NCI-H187 (cell line): ENCODE measurements at regions not wholly inside any gene's neighbourhood (a gene's known extent, or its start where the extent isn't known, plus 50 kb on each side); places are given as distances from the start of the nearest gene placed in this dataset.

Source experiments
- DNase-seq, 2 experiments: peaks; one replicate each; lab custom pipeline; 2025; lab: John Stamatoyannopoulos, UW

DNA sequence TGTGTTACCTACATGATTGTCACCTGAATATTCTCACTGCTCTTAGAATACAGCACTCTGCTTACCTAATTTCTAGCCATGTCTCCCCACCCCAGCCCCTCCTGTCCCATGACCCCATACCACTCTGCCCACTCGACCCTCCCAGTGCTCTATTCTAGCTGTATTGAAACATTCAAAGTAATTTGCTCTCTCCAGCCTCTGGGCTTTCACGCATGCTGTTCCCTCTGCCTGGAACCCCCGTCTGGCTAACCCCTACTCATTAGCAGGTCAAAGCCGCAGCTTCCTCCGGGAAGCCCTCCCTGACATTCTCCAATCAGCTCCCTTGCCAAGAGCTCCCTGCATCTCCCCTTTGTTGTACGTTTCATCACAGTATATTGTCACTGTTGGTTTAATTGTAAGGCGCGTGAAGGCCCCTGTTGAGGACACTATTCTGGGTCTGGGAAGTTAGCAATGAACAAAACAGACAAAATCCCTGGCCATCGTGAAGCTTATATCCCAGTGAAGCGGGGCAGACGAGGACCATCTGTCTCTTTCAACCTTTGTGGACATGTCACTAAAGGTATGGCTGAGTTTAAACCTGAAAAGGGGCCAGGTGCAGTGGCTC, 72.3 kb upstream of the LHX1 start:
- DNase-seq: no peak

DNA sequence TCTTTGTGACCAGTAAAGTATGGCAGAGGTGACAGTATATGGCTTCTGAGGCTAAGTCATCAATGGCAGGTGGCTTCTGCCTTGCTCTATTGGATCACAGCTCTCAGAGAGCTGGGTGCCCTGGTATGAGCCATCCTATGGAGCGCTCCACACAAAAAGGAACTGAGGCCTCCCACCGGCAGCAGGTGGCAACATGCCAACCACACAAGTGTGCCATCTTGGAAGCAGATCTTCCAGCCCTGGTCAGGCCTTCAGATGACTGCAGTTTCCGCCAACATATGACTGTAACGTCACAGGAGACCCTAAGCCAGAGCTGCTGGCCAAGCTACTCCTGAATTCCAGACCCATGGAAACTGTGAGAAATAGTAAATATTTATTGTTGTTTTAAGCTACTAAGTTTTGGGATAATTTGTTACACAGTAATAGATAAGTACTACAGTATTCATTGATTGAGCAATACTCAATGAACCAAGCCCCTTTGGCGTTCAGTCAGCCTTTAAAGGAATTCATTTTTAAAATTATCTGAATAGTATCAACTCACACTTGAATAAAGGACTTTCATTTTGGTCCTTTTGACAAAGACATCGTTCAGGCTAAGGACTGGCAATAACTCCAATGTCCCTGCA, 69.4 kb upstream of the LHX1 start:
- no peak for DNase-seq

DNA sequence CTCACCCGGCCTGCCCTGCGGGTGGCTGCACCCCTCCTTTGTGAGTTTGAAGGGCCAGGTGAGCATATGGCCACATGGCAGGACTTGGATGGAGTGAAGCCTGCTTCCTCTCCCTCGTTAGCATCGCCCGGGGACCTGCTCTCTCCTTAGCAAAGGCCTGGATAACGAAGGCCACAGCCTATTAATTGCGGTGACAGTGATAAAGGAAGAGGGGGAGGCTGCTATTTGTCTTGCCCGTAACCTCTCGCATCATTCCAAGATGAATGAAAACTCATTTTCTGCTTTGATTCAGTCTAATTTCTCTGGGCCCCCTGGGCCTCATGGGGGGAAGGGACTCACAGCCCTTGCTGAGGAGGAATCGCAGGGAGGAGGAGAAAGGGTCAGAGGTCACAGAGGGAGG, 68.5 kb upstream of the LHX1 start:
- DNase-seq: no peak

DNA sequence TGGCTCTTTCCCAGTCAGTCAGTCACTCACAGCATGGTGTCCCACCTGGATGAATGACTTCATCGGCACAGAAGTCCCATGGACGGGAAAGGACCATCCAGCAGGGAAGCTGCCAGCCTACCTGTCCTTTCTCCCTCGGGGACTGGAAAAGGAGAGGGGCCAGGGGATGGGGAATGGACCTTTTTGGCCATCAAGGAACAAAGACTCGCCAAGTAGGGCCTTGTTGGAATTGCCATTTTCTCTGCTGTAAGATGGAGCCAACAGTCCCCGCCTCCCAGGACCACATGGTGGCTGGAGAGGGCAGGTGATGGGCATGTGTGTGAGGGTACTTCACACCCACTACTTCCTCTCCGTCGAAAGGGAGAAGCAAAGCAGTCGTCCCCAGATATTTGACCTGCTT, 67.8 kb upstream of the LHX1 start:
- no peak for DNase-seq

DNA sequence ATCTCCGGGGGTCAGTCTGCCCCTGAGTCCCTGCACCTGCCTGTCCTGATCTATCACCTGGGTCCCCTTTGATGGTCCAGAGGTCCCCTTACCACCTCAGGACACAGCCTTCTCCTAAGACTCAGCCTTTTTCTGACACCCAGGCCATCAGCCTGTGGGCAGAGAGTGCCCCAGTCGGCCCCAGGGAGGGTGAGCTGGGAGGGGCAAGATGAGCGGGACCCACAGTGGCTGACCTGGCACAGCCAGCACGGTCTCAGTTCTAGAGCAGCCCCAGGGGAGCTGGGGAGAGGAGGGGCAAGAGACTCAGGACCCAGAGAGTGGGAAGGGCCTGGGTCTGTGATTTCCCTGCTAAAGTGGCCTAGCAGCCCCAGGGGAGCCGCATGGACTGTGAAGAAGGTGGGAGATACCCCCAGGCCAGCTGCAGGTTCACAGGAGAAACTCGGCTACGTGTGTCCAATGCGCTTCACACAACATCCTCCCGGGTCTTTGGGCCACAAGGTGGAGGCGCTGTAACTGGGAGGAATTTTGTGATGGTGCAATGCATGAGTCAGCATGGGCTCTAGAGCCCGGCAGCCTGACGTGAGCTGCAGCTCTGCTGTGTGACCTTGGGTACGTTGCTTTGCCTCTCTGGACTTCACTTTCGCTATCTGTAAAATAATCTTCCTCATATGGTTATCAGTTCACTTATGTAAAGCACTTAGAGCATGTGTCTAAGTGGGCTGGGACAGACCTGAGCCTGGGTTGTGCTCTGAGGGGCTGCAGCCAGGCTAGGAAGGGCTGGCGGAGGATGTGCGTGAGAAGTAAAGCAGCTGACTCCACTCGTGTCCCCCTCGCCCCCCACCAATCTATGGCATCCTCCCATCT, 67.2 kb upstream of the LHX1 start:
- no peak for DNase-seq

DNA sequence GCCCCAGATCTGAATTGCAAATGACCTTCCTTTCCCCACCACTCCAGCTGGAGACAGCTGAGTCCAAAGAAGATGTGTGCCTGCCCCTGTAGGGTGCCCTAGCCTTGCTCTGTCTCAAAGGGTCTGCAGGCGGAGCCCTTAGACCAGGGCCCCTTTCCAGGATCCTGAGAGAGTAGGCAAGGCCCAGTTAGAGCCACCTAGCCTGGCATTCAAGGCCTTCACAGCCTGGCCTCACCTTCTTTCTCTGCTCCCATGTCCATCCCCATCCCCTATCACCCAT, 66.6 kb upstream of the LHX1 start:
- no peak for DNase-seq

DNA sequence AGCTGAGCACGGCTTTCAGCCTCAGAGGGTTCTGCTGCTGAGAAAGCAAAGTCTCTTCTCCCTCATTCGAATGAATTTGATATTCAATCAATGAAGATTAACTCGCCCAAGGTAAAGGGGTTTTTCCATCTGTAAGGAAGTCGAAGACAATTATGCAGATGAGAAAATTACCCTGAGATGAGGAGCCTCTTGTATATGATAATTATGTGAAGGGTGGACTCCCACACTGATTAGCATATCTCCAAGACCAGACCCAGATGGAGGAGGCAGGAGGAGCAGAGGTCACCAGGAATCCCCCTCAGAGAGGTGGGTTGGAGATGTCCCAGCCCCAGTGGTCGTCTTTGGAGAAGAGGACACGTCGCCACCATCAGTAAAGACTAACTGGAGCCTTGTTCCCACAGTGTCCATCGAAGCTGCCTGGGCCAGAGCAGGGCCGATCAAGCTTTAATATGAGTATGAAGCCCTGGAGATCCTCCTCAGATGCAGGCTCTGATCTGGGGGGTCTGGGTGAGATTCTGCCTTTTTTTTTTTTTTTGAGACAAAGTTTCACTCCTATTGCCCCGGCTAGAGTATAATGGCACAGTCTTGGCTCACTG, 61.5 kb upstream of the LHX1 start:
- no peak for DNase-seq

DNA sequence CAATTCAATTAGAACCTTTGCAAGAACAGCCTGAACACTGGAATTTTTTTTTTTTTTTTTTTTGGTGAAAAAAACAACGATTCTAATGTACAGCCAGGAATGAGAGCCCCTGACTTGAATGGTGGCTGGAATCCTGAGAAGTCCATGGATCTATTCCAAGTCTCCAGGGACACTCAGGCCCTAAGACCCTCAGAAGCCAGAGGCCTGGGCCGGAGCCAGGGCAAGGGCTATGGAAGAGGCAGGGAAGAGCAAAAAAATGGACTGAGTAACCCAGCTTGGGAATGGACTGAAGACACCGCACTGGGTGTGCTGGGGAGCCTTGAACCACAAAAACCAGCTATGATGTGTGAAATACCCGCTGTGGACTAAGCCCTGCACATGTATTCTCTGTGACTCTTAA, 60.3 kb upstream of the LHX1 start:
- DNase-seq: no peak

DNA sequence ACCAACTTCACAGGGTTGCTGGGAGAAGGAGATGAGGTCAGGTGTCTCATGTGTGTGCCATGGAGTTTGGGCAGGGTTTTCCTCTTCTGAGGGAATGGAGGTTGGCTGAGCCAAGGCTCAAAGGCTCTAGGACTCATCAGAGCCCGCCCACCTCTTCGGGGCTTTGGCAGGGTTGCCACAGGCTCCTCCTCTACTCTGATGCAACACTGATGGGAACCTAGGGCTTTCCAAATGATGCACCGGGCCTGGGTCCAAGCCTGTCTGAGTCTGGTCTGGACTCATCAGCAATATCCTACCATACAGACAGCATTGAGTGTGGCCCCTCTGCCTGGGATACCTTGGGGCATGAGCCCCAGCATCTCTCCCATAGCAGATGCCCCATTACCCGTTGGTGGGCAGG, 59.5 kb upstream of the LHX1 start:
- no peak for DNase-seq

DNA sequence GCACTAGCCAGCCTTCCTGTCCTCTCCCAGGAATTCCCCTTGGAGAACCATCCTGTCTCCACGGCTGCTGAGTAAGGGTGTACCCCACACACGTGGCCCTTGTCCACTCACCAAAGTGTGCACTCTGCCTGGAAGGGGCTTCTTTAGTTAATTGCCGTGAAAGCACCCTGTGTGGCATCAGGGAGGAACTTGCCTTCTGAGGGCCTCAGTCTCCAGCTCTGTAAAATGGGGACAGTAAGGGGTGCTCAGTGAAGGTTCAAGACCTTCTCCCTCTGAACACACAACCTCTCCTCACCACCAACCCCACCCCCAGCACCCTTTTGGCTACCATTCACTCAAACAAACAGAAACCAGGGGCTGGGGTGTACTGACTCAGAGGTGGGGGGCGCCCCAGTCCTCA, 59.1 kb upstream of the LHX1 start:
- DNase-seq: no peak

DNA sequence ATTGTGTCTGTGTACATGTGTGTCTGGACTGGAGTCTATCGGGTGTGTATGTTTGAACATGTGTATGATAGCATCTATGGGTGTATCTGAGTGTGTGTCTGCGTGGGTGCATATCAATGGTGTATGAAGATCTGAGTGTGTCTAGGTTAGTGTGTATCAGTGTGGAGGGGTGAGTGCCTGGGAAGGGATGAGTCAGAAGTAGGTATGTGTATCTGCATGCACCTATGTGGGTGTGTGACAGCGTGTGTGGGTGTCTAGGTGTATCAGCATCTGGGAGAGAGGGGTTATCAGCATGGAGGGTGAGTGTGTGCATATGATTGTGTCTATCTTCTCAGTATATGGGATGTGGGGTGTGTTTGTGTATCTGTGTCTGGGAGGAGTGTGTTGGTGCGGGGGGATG, 58.2 kb upstream of the LHX1 start:
- no peak for DNase-seq

DNA sequence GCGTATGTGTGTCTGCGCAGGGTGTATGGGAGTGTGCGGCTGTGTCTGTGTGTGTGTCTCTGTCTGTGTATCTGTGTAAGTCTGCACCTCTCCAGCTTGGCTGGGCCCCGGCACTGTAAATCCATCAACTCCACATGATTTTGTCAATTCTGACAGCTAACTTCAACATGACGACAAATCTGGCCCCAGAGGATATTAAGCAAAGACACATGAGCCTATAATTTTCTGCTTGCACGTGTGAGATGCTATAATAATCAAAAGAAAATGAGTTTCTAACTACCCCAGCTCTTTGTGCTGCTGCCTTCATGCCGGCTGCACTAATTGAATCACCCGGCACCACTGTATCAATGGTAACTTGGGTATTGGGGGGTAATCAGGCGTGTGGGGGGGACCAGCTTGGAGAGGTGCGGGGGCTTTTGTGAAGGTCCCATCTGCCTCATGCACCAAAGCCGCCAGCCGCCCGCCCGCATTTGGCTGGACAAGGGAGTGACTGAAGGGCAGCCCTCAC, 57.6 kb upstream of the LHX1 start:
- no peak for DNase-seq

DNA sequence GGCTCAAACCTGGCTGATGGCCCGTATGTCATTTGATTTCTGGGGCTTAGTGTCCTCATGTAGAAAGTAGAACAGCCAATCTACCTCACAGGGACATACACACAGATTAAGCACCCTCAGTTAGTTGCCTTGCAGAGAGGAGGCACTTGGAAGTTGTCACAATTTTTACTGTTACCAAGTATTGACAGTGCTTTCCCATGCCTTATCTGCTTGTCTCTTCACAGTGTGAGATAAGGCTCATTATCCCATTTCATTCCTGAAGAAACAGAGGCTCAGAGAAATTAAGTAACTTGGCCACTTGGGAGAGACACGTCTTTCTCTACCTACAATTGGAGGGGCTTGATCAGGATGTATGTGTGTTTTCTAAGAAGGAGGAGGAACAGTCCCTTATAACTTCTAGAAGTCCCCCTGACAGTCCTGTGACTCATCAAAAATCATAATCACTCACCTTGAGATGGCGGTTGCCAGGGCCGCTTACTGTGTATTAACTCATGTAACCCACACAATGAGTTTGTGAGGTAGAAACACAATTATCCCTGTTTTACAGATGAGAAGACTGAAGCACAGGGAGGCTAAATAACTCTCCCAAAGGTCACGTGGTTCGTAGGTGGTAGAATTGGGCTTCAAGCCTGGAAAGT, 56.9 kb upstream of the LHX1 start:
- DNase-seq: no peak

DNA sequence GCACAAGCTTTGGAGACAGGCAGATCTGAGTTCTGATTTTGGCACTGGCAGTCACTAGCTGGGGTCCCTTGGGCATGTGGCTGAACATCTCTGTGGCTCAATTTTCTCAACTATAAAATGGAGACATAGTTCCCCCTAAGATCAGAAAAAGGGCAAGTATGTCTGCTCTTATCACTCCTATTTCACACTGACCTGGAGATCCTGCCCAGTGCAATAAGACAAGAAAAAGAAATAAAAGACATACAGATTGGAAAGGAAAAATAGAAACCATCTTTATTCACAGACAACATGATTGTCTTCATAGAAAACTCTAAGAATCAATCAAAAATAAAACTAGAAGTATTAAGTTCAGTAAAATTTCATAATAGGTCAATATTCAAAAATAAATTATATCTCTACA, 56.0 kb upstream of the LHX1 start:
- DNase-seq: no peak

DNA sequence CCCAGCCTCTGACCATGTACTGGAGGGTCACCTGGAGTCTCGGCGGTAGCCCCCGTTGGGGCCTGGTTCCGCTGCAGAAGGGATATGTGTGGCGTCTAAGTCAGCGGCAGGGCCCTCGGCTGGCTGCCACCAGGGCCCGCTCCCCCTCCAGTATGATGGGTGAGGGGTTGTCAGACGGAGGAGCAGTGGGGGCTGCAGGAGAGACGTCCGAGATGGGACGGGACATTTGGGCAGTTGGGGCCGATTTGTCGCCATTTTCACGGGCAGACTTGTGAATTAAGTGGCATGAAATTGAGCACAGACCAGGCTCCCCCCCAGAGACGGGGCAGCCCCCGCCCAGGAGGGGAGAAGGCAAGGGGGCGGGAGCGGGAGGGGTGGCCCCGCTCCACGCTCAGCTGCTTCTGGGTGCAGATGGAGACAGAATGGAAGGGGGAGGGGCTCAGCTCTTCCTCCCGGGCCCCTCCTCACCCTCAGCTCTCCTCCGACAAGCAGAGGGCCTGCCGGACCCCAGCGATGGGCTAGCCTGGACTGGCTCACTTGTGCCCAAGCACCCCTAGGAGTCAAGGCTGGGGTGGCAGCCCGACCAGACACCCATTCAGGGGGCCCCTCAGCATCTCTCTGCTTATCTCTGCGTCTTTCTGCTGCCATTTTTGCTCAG, 52.7 kb upstream of the LHX1 start:
- no peak for DNase-seq

DNA sequence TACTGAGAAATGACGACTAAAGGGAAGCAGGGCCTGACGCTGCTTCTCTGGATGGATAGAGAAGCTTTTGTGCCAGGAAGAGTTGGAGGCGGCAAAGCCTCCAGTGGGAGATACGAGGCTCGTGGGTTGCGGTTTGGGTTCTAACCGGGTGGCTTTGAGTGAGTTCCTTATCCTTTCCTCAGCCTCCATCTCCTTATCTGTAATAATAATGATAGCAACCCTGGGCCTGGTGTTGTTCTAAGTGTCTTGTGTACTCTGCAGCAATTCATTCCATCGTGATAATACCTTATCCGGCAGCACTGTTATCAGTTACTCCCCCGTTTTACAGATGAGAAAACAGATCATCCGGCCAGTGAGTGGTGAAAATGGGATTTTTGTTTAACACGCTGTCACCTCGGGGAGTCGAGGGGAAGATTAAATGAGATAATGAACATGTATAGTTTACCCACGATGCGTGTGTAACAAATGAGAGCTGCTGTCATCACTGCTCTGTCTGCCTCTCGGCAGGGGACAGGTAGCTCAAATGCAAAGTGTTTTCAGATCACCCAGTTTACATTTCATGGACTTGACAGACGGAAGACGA, 52.0 kb upstream of the LHX1 start:
- no peak for DNase-seq

DNA sequence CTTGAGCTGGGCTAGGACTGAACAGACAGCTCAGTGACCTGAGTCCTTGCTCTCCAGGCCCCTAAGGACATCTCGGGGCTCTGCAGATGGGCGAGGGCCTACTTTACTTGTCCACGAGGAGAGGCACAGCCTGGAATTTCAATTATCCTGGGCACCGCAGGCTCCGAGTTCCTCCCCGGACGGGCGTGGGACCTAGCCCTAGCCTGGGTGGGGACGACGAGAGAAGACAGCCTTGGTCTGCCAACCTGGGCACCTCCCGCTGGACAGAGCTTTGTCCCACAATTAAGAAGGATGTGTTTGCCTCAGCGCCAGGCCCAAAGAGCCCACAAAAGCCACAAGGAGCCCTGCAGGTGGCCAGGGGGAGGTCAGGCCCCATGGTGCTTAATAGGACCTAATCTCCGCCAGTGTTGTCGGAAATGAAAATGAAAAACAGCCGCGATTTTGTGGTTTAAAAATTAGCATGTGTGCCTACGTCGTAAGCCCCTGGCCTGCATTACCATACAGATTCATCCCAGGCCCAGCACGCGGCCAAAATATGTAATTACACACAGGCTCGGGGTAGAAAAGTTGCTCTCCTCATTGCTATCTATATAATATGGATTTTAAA, 51.4 kb upstream of the LHX1 start:
- DNase-seq: no peak
